CD8-positive, alpha-beta memory T cell (primary cell): ENCODE measurements at regions not wholly inside any gene's neighbourhood (a gene's known extent, or its start where the extent isn't known, plus 50 kb on each side); places are given as distances from the start of the nearest gene placed in this dataset.

Experiments
- CTCF ChIA-PET: fragments of 350-600 bp; sonication (Branson Sonifier 250); formaldehyde crosslinking; loops from one replicate; lab custom pipeline; 2021; ENCODE audit warnings: antibody characterized with exemption; lab: Charles Lee
- POLR2A ChIA-PET: fragments of 350-600 bp; sonication (Branson Sonifier 250); formaldehyde crosslinking; loops from one replicate; lab custom pipeline; 2021; ENCODE audit warnings: antibody characterized with exemption; lab: Charles Lee
- DNase-seq, 5 donors: peaks; one replicate each; pipeline versions ENCODE4 v3.0.0 to v3.0.0-alpha.2; 2020 to 2022; ENCODE audit warnings: mixed read lengths in 1 of 5
- H3K27ac ChIP-seq: one replicate; pipeline ENCODE4 v1.7.0; 2013; ENCODE audit warnings: low read depth, mild to moderate bottlenecking, low read length, moderate library complexity
- H3K27me3 ChIP-seq: 2 replicates; pipeline ENCODE4 v1.7.0; 2013; ENCODE audit warnings: low read length, mild to moderate bottlenecking; ENCODE audit not compliant: insufficient read depth, poor library complexity, severe bottlenecking
- H3K36me3 ChIP-seq: 2 replicates; pipeline ENCODE4 v1.7.0; 2013; ENCODE audit warnings: mild to moderate bottlenecking, low read length, moderate library complexity; ENCODE audit not compliant: insufficient read depth
- H3K4me1 ChIP-seq: 2 replicates; pipeline ENCODE4 v1.7.0; 2013; ENCODE audit warnings: mild to moderate bottlenecking, low read length, moderate library complexity; ENCODE audit not compliant: insufficient read depth
- H3K4me3 ChIP-seq: 2 replicates; pipeline ENCODE4 v1.7.0; 2013; ENCODE audit warnings: mild to moderate bottlenecking, low read length
- H3K9me3 ChIP-seq: 2 replicates; pipeline ENCODE4 v1.7.0; 2013; ENCODE audit warnings: mild to moderate bottlenecking, low read length
- H3K27ac Mint-ChIP-seq, 8 donors: one replicate each; pipeline ENCODE4 v1.8.0; 2020 to 2021; ENCODE audit warnings: mixed read lengths in 8 of 8, mild to moderate bottlenecking in 6 of 8, inconsistent platforms in 3 of 8, moderate library complexity in 3 of 8
- H3K27me3 Mint-ChIP-seq, 2 donors: one replicate each; pipeline ENCODE4 v1.8.0; 2020 to 2021; ENCODE audit warnings: mixed read lengths in 2 of 2, mild to moderate bottlenecking in 1 of 2, moderate library complexity in 1 of 2
- H3K36me3 Mint-ChIP-seq, 3 donors: one replicate each; pipeline ENCODE4 v1.8.0; 2020 to 2021; ENCODE audit warnings: mixed read lengths in 3 of 3, inconsistent platforms in 1 of 3, mild to moderate bottlenecking in 1 of 3
- H3K4me1 Mint-ChIP-seq, 3 donors: one replicate each; pipeline ENCODE4 v1.8.0; 2020 to 2021; ENCODE audit warnings: mixed read lengths in 3 of 3, inconsistent platforms in 1 of 3, mild to moderate bottlenecking in 1 of 3
- H3K4me3 Mint-ChIP-seq, 7 donors: one replicate each; pipeline ENCODE4 v1.8.0; 2020 to 2021; ENCODE audit warnings: mixed read lengths in 7 of 7, mild to moderate bottlenecking in 6 of 7, moderate library complexity in 4 of 7, inconsistent platforms in 2 of 7
- H3K9me3 Mint-ChIP-seq, 5 donors: one replicate each; pipeline ENCODE4 v1.8.0; 2020 to 2022; ENCODE audit warnings: mixed read lengths in 5 of 5, mild to moderate bottlenecking in 3 of 5, moderate library complexity in 2 of 5, inconsistent platforms in 1 of 5

DNA sequence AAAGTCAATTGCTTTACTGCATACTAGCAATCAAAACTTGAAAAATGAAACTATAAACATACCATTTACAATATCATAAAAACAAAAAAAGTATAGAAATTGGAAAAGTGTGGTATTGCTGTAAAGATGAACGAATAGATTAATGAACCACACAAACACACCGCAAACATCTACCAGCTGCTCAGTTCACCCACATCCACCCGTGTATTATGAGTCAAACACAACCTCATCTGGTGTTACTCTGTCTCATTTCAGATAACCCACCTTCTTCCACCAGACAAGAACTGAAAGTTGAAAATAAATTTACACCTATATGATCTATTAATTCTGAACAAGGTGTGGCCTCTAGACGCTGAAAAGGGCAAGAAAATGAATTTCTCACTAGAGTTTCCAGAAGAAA, 53.3 kb downstream of the BLID start:
- ChIA-PET CTCF (no interaction called here), POLR2A (no interaction called here)
- H3K36me3 Mint-ChIP-seq = peaks cover 0 to 2% (median 0%) of the 10 kb centered on the region in 3 donors
- peaks cover 0 to 3% of the 10 kb centered on the region in 2 donors for H3K27me3 Mint-ChIP-seq
- Histone ChIP-seq H3K4me3 (no peak overlapping the region), H3K9me3 (no peaks in the 10 kb centered on the region), H3K4me1 (no peaks in the 10 kb centered on the region), H3K27ac (no peak overlapping the region), H3K27me3 (no peaks in the 10 kb centered on the region), H3K36me3 (no peaks in the 10 kb centered on the region)
- no peak for DNase-seq
- no peak overlapping the region for H3K27ac Mint-ChIP-seq
- no peak overlapping the region for H3K4me3 Mint-ChIP-seq
- peaks cover 11 to 14% (median 13%) of the 10 kb centered on the region in 5 donors for H3K9me3 Mint-ChIP-seq
- no peaks in the 10 kb centered on the region for H3K4me1 Mint-ChIP-seq

DNA sequence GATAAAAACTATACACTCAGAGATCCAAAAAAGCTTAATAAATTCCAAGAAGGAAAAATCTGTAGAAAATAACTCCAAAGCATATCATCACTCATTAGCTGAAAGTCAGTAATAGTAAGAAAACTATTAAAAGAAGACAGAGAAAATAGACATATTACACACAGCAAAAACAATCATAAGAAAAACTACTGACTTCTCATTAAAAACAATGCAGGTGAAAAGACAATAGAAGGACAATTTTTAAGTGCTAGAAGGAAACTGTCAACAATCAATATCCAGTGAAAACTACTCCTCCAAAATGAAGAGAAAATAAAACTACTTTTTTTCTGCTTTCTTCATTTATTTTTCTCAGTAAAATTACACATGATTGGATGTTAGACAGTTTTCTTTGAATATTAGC, 56.5 kb downstream of the BLID start:
- ChIA-PET POLR2A (no interaction called here), CTCF (no interaction called here)
- Histone ChIP-seq H3K27ac (no peak overlapping the region), H3K36me3 (no peaks in the 10 kb centered on the region), H3K27me3 (no peaks in the 10 kb centered on the region), H3K4me3 (no peak overlapping the region), H3K4me1 (no peaks in the 10 kb centered on the region), H3K9me3 (no peaks in the 10 kb centered on the region)
- Mint-ChIP-seq H3K4me1 (no peaks in the 10 kb centered on the region), H3K27me3 (no peaks in the 10 kb centered on the region), H3K9me3 (peaks cover 11 to 16% (median 13%) of the 10 kb centered on the region in 5 donors), H3K36me3 (peaks cover 0 to 2% (median 0%) of the 10 kb centered on the region in 3 donors), H3K27ac (no peak overlapping the region), H3K4me3 (no peak overlapping the region)
- no peak for DNase-seq

DNA sequence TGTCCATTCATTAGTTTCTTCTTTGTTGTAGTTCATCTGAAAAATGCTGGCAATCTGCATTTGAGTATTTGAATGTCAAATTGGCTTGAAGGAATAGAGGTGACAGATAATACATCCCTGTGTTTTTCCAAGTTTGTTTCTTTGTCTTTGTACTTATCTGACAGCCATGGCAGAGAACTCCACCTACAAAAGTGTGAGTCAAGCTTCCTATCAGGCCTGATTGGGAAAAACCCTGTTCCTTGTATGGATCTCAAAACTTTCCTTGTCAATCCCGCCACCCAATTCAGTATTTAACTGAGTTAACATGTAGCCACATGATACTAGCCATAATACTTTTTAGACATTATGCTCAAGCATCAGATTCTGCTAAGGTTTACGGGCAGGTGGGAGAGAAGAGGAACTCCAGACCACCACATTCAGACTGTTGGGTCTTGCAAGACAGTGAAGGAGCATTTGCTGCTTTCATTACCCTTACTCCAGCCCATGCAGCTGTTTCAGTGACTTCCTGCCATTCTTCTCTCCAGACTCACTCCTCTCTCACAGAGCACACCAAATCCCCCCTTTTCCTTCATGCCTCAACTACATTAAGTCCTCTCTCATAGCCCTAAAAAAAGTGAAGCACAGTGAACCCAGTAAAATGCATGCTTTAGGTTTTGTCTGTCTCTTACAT, 65.9 kb downstream of the BLID start:
- Histone ChIP-seq H3K27me3 (no peaks in the 10 kb centered on the region), H3K4me1 (no peaks in the 10 kb centered on the region), H3K27ac (no peak overlapping the region), H3K4me3 (no peak overlapping the region), H3K36me3 (no peaks in the 10 kb centered on the region), H3K9me3 (no peaks in the 10 kb centered on the region)
- no peak overlapping the region for H3K27ac Mint-ChIP-seq
- CTCF ChIA-PET = no interaction called here
- H3K9me3 Mint-ChIP-seq = peaks cover 0 to 5% (median 3%) of the 10 kb centered on the region in 5 donors
- no peaks in the 10 kb centered on the region for H3K4me1 Mint-ChIP-seq
- POLR2A ChIA-PET = no interaction called here
- H3K27me3 Mint-ChIP-seq = peaks cover 0 to 7% of the 10 kb centered on the region in 2 donors
- no peak overlapping the region for H3K4me3 Mint-ChIP-seq
- DNase-seq = no peak
- no peaks in the 10 kb centered on the region for H3K36me3 Mint-ChIP-seq

- Histone ChIP-seq H3K4me3 (no peak overlapping the region), H3K27ac (no peak overlapping the region), H3K27me3 (no peaks in the 10 kb centered on the region), H3K4me1 (no peaks in the 10 kb centered on the region), H3K9me3 (no peaks in the 10 kb centered on the region), H3K36me3 (no peaks in the 10 kb centered on the region)
- Mint-ChIP-seq H3K36me3 (no peaks in the 10 kb centered on the region), H3K9me3 (peaks cover 0 to 4% (median 3%) of the 10 kb centered on the region in 5 donors), H3K27me3 (peaks cover 1 to 7% of the 10 kb centered on the region in 2 donors), H3K27ac (no peak overlapping the region), H3K4me3 (no peak overlapping the region), H3K4me1 (no peaks in the 10 kb centered on the region)
- no peak for DNase-seq
- CTCF ChIA-PET = no interaction called here
- POLR2A ChIA-PET = no interaction called here
Measured at GRCh38 chr11:122048401-122048800, 67.6 kb downstream of the BLID start.

- Histone ChIP-seq H3K36me3 (no peaks in the 10 kb centered on the region), H3K9me3 (no peaks in the 10 kb centered on the region), H3K4me3 (no peak overlapping the region), H3K27me3 (no peaks in the 10 kb centered on the region), H3K4me1 (no peaks in the 10 kb centered on the region), H3K27ac (no peak overlapping the region)
- Mint-ChIP-seq H3K4me3 (no peak overlapping the region), H3K27me3 (peaks cover 1 to 5% of the 10 kb centered on the region in 2 donors), H3K27ac (no peak overlapping the region), H3K36me3 (no peaks in the 10 kb centered on the region), H3K4me1 (no peaks in the 10 kb centered on the region), H3K9me3 (peaks cover 0 to 4% (median 3%) of the 10 kb centered on the region in 5 donors)
- ChIA-PET CTCF (no interaction called here), POLR2A (no interaction called here)
- DNase-seq = no peak
Measured at GRCh38 chr11:122046846-122047245, 69.2 kb downstream of the BLID start.

DNA sequence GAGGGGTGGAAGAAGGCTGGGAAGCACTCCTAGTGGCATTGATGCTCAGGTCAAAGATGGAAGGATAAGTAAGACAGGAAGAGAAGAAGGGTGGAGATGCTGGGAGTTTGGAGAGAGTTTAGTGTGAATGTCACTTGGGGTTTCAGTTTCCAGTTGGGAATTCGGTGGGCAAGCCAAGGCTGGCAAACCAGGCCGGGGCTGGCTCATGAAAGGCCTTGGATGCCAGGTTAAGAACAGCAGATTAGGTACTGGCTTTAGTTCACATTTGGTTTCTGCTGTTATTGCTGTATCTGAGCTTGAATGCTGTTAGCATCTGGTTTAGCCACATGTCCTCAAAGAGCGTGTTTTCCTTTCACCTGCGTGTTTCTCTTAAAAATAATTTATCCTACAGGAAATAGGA, 69.6 kb downstream of the BLID start:
- DNase-seq = no peak
- H3K9me3 Mint-ChIP-seq = peaks cover 0 to 4% (median 3%) of the 10 kb centered on the region in 5 donors
- Histone ChIP-seq H3K9me3 (no peaks in the 10 kb centered on the region), H3K4me1 (no peaks in the 10 kb centered on the region), H3K4me3 (no peak overlapping the region), H3K27ac (no peak overlapping the region), H3K27me3 (no peaks in the 10 kb centered on the region), H3K36me3 (no peaks in the 10 kb centered on the region)
- no peaks in the 10 kb centered on the region for H3K4me1 Mint-ChIP-seq
- ChIA-PET CTCF (no interaction called here), POLR2A (no interaction called here)
- no peaks in the 10 kb centered on the region for H3K36me3 Mint-ChIP-seq
- no peak overlapping the region for H3K27ac Mint-ChIP-seq
- no peak overlapping the region for H3K4me3 Mint-ChIP-seq
- peaks cover 1 to 3% of the 10 kb centered on the region in 2 donors for H3K27me3 Mint-ChIP-seq

DNA sequence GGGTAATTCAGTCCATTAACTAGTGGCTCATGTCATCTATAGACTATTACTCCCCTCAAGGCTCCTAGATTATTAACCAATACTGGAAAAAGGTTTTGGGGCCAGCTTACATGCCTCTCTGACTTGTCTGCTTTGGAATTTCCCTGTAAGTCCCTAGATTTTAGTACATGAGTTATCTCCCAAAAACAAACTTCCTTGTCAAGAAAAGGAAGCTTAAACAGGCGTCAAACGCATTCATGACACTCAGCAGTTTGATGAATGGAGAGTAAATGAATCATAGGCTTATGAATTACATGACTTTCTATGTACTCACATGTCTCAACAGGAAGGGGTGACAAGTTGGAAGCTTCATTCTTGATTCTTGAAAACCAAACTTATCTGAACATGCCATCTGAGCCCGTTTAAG, 70.8 kb downstream of the BLID start:
- peaks cover 1 to 3% of the 10 kb centered on the region in 2 donors for H3K27me3 Mint-ChIP-seq
- CTCF ChIA-PET = no interaction called here

DNA sequence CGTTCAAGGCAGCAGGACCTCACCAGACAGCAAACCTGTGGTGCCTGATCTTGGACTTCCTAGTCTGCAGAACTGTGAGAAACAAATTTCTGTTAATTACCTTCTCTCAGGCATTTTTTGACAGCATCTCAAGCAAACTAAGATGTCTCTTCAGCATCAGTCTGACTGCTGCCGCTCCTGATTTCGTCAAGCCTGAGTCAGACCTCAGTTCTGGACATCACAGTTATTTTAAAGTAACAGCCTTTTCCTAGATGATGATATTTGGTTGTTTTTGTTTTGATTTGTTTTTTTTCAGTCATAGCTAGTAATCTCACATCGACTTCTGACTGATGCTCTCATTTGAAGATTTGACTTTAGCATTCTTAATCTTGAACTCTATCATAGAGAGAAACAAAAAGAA, 71.9 kb downstream of the BLID start:
- Histone ChIP-seq H3K9me3 (no peaks in the 10 kb centered on the region), H3K4me1 (no peaks in the 10 kb centered on the region), H3K4me3 (no peak overlapping the region), H3K27ac (no peak overlapping the region), H3K27me3 (no peaks in the 10 kb centered on the region), H3K36me3 (no peaks in the 10 kb centered on the region)
- POLR2A ChIA-PET = no interaction called here
- Mint-ChIP-seq H3K27ac (no peak overlapping the region), H3K36me3 (no peaks in the 10 kb centered on the region), H3K4me3 (no peak overlapping the region), H3K4me1 (no peaks in the 10 kb centered on the region), H3K27me3 (peaks cover 1 to 3% of the 10 kb centered on the region in 2 donors), H3K9me3 (peaks cover 0 to 3% (median 3%) of the 10 kb centered on the region in 5 donors)
- CTCF ChIA-PET = no interaction called here
- DNase-seq = no peak

More for the DNA sequence above, 70.8 kb downstream of the BLID start:
- Mint-ChIP-seq H3K4me3 (no peak overlapping the region), H3K27ac (no peak overlapping the region), H3K36me3 (no peaks in the 10 kb centered on the region), H3K4me1 (no peaks in the 10 kb centered on the region), H3K9me3 (peaks cover 0 to 3% (median 3%) of the 10 kb centered on the region in 5 donors)
- Histone ChIP-seq H3K4me3 (no peak overlapping the region), H3K4me1 (no peaks in the 10 kb centered on the region), H3K27me3 (no peaks in the 10 kb centered on the region), H3K27ac (no peak overlapping the region), H3K36me3 (no peaks in the 10 kb centered on the region), H3K9me3 (no peaks in the 10 kb centered on the region)
- no peak for DNase-seq
- POLR2A ChIA-PET = no interaction called here
